ENCODE measurements at regions not wholly inside any gene's neighbourhood (a gene's known extent, or its start where the extent isn't known, plus 50 kb on each side); places are given as distances from the start of the nearest gene placed in this dataset.

GRCh38 chr9:6703898-6704639, 53.7 kb upstream of the KDM4C start (continued):
- peak; percentile 46; the same call in 1 of the 2 replicates for TF ChIP-seq ARNT2 (CRISPR knock-in tag; IDR thresholded peaks at IDR 0.05; ENCODE audit: low read depth)
- TF ChIP-seq SMAD3 (CRISPR knock-in tag; IDR thresholded peaks at IDR 0.05) = no peak
- TF ChIP-seq ZMYM3 (CRISPR knock-in tag; IDR thresholded peaks at IDR 0.05) = no peak
- TF ChIP-seq, protein P1, sequence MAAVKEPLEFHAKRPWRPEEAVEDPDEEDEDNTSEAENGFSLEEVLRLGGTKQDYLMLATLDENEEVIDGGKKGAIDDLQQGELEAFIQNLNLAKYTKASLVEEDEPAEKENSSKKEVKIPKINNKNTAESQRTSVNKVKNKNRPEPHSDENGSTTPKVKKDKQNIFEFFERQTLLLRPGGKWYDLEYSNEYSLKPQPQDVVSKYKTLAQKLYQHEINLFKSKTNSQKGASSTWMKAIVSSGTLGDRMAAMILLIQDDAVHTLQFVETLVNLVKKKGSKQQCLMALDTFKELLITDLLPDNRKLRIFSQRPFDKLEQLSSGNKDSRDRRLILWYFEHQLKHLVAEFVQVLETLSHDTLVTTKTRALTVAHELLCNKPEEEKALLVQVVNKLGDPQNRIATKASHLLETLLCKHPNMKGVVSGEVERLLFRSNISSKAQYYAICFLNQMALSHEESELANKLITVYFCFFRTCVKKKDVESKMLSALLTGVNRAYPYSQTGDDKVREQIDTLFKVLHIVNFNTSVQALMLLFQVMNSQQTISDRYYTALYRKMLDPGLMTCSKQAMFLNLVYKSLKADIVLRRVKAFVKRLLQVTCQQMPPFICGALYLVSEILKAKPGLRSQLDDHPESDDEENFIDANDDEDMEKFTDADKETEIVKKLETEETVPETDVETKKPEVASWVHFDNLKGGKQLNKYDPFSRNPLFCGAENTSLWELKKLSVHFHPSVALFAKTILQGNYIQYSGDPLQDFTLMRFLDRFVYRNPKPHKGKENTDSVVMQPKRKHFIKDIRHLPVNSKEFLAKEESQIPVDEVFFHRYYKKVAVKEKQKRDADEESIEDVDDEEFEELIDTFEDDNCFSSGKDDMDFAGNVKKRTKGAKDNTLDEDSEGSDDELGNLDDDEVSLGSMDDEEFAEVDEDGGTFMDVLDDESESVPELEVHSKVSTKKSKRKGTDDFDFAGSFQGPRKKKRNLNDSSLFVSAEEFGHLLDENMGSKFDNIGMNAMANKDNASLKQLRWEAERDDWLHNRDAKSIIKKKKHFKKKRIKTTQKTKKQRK (IDR thresholded peaks at IDR 0.05; ENCODE audit: low read length) = no peak
- TF ChIP-seq MYNN (CRISPR knock-in tag; IDR thresholded peaks at IDR 0.05; ENCODE audit: low read depth) = no peak
- TF ChIP-seq HES4 (CRISPR knock-in tag; IDR thresholded peaks at IDR 0.05; ENCODE audit: borderline replicate concordance) = 0 out of 2 replicates have a peak, but pooled peaks have one; percentile 22
- 0 out of 2 replicates have a peak, but pooled peaks have one; percentile 74 for TF ChIP-seq HOXA9 (CRISPR knock-in tag; IDR thresholded peaks at IDR 0.05; ENCODE audit: borderline replicate concordance)
- no peak for TF ChIP-seq GFI1 (CRISPR knock-in tag; IDR thresholded peaks at IDR 0.05; ENCODE audit: borderline replicate concordance)
- TF ChIP-seq MXD3 (CRISPR knock-in tag; IDR thresholded peaks at IDR 0.05) = 0 out of 2 replicates have a peak, but pooled peaks have one; percentile 40
- no peak for TF ChIP-seq CEBPB (IDR thresholded peaks at IDR 0.05; ENCODE audit: borderline replicate concordance, low read depth, low read length)
- peak; percentile 65 for TF ChIP-seq HOXA3 (CRISPR knock-in tag; IDR thresholded peaks at IDR 0.05)
- peak; percentile 76 for TF ChIP-seq RNF2 (conservative IDR thresholded peaks at IDR 0.05; ENCODE audit: low read depth)
- TF ChIP-seq ZNF549 (CRISPR knock-in tag; IDR thresholded peaks at IDR 0.05) = no peak
- TF ChIP-seq PAF1 (CRISPR knock-in tag; IDR thresholded peaks at IDR 0.05) = no peak
- TF ChIP-seq ZNF331 (CRISPR knock-in tag; IDR thresholded peaks at IDR 0.05) = no peak
- TF ChIP-seq, protein P2, sequence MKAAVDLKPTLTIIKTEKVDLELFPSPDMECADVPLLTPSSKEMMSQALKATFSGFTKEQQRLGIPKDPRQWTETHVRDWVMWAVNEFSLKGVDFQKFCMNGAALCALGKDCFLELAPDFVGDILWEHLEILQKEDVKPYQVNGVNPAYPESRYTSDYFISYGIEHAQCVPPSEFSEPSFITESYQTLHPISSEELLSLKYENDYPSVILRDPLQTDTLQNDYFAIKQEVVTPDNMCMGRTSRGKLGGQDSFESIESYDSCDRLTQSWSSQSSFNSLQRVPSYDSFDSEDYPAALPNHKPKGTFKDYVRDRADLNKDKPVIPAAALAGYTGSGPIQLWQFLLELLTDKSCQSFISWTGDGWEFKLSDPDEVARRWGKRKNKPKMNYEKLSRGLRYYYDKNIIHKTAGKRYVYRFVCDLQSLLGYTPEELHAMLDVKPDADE (CRISPR knock-in tag; IDR thresholded peaks at IDR 0.05) = no peak
- TF ChIP-seq CC2D1A (CRISPR knock-in tag; IDR thresholded peaks at IDR 0.05) = no peak
- TF ChIP-seq ZMAT3 (CRISPR knock-in tag; conservative IDR thresholded peaks at IDR 0.05) = no peak
- no peak for TF ChIP-seq PPARG (CRISPR knock-in tag; conservative IDR thresholded peaks at IDR 0.05)
- TF ChIP-seq ZNF326 (CRISPR knock-in tag; IDR thresholded peaks at IDR 0.05; ENCODE audit: borderline replicate concordance) = no peak
- peak; percentile 44; the same call in 1 of the 2 replicates for TF ChIP-seq HDAC2 (CRISPR knock-in tag; IDR thresholded peaks at IDR 0.05)
- TF ChIP-seq ZNF614 (CRISPR knock-in tag; IDR thresholded peaks at IDR 0.05; ENCODE audit: borderline replicate concordance) = no peak
- no peak for TF ChIP-seq SYNCRIP (IDR thresholded peaks at IDR 0.05; ENCODE audit: insufficient read depth, low read depth, low read length)
- TF ChIP-seq NFIC (IDR thresholded peaks at IDR 0.05; ENCODE audit: low read length) = no peak
- no peak for TF ChIP-seq ESRRA (CRISPR knock-in tag; IDR thresholded peaks at IDR 0.05; ENCODE audit: low read depth)
- TF ChIP-seq, protein P3, sequence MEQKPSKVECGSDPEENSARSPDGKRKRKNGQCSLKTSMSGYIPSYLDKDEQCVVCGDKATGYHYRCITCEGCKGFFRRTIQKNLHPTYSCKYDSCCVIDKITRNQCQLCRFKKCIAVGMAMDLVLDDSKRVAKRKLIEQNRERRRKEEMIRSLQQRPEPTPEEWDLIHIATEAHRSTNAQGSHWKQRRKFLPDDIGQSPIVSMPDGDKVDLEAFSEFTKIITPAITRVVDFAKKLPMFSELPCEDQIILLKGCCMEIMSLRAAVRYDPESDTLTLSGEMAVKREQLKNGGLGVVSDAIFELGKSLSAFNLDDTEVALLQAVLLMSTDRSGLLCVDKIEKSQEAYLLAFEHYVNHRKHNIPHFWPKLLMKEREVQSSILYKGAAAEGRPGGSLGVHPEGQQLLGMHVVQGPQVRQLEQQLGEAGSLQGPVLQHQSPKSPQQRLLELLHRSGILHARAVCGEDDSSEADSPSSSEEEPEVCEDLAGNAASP (CRISPR knock-in tag; IDR thresholded peaks at IDR 0.05; ENCODE audit: borderline replicate concordance) = peak; percentile 94
